Activated T-cell treated with anti-CD3 and anti-CD28 coated beads, Interleukin-2, amount 50 U/mL, for 24 hours (primary cell): ENCODE measurements at regions not wholly inside any gene's neighbourhood (a gene's known extent, or its start where the extent isn't known, plus 50 kb on each side); places are given as distances from the start of the nearest gene placed in this dataset.
"Not testable (repeated sequence)": the region's sequence is repeated elsewhere in the genome, so short reads cannot be mapped to it uniquely, and the experiment has no call there.

Source experiments
- DNase-seq: peaks from one replicate; pipeline ENCODE4 v3.0.0-alpha.2; 2020
- H3K27ac Mint-ChIP-seq: 2 replicates; pipeline ENCODE4 v1.8.0; 2020; ENCODE audit warnings: mild to moderate bottlenecking, mixed read lengths
- H3K27me3 Mint-ChIP-seq: 2 replicates; pipeline ENCODE4 v1.8.0; 2020; ENCODE audit warnings: mixed read lengths
- H3K36me3 Mint-ChIP-seq: 2 replicates; pipeline ENCODE4 v1.8.0; 2020; ENCODE audit warnings: low read depth, mixed read lengths
- H3K4me1 Mint-ChIP-seq: 2 replicates; pipeline ENCODE4 v1.8.0; 2020; ENCODE audit warnings: low read depth, mixed read lengths
- H3K4me3 Mint-ChIP-seq: 2 replicates; pipeline ENCODE4 v1.8.0; 2020; ENCODE audit warnings: mild to moderate bottlenecking, moderate library complexity, mixed read lengths
- H3K9me3 Mint-ChIP-seq: 2 replicates; pipeline ENCODE4 v1.8.0; 2020; ENCODE audit warnings: mixed read lengths

GRCh38 chr6:134747197-134747596 lies 202.7 kb downstream of the ALDH8A1 start:
- H3K4me3 Mint-ChIP-seq, DNase-seq, H3K4me1 Mint-ChIP-seq, H3K9me3 Mint-ChIP-seq, H3K36me3 Mint-ChIP-seq, H3K27ac Mint-ChIP-seq: not testable (repeated sequence)
- H3K27me3 Mint-ChIP-seq = peaks cover 37% of the 10 kb centered on the region

- Mint-ChIP-seq H3K9me3 (no peaks in the 10 kb centered on the region), H3K36me3 (no peaks in the 10 kb centered on the region), H3K4me1 (no peaks in the 10 kb centered on the region), H3K4me3 (no peak overlapping the region), H3K27me3 (peaks cover 41% of the 10 kb centered on the region), H3K27ac (no peak overlapping the region)
- DNase-seq = no peak
Observed at GRCh38 chr6:134746140-134746539, 203.8 kb downstream of the ALDH8A1 start.

- H3K9me3 Mint-ChIP-seq, H3K27ac Mint-ChIP-seq, H3K4me1 Mint-ChIP-seq, DNase-seq, H3K4me3 Mint-ChIP-seq, H3K36me3 Mint-ChIP-seq: not testable (repeated sequence)
- peaks cover 34% of the 10 kb centered on the region for H3K27me3 Mint-ChIP-seq
Observed at GRCh38 chr6:134745192-134745591, 204.7 kb downstream of the ALDH8A1 start.

GRCh38 chr6:134744301-134744700 lies 205.6 kb downstream of the ALDH8A1 start:
- no peak overlapping the region for H3K4me3 Mint-ChIP-seq
- no peaks in the 10 kb centered on the region for H3K36me3 Mint-ChIP-seq
- peaks cover 29% of the 10 kb centered on the region for H3K27me3 Mint-ChIP-seq
- no peaks in the 10 kb centered on the region for H3K4me1 Mint-ChIP-seq
- H3K27ac Mint-ChIP-seq = no peak overlapping the region
- no peak for DNase-seq
- no peaks in the 10 kb centered on the region for H3K9me3 Mint-ChIP-seq

GRCh38 chr6:134741200-134741536 lies 208.7 kb downstream of the ALDH8A1 start:
- no peak for DNase-seq
- Mint-ChIP-seq H3K27me3 (peaks cover 20% of the 10 kb centered on the region), H3K9me3 (no peaks in the 10 kb centered on the region), H3K4me1 (no peaks in the 10 kb centered on the region), H3K36me3 (no peaks in the 10 kb centered on the region), H3K4me3 (no peak overlapping the region), H3K27ac (no peak overlapping the region)

- no peak overlapping the region for H3K4me3 Mint-ChIP-seq
- DNase-seq = no peak
- H3K27me3 Mint-ChIP-seq = peaks cover 15% of the 10 kb centered on the region
- no peaks in the 10 kb centered on the region for H3K36me3 Mint-ChIP-seq
- no peaks in the 10 kb centered on the region for H3K4me1 Mint-ChIP-seq
- no peak overlapping the region for H3K27ac Mint-ChIP-seq
- H3K9me3 Mint-ChIP-seq = no peaks in the 10 kb centered on the region
Observed at GRCh38 chr6:134740473-134741199, 209.3 kb downstream of the ALDH8A1 start.

- H3K9me3 Mint-ChIP-seq = no peaks in the 10 kb centered on the region
- DNase-seq = no peak
- H3K4me3 Mint-ChIP-seq = no peak overlapping the region
- H3K4me1 Mint-ChIP-seq = no peaks in the 10 kb centered on the region
- peaks cover 9% of the 10 kb centered on the region for H3K27me3 Mint-ChIP-seq
- H3K36me3 Mint-ChIP-seq = no peaks in the 10 kb centered on the region
- no peak overlapping the region for H3K27ac Mint-ChIP-seq
Observed at GRCh38 chr6:134740027-134740373, 209.9 kb downstream of the ALDH8A1 start.

GRCh38 chr6:134739299-134740026 lies 210.4 kb downstream of the ALDH8A1 start:
- H3K4me3 Mint-ChIP-seq = no peak overlapping the region
- no peaks in the 10 kb centered on the region for H3K36me3 Mint-ChIP-seq
- no peak overlapping the region for H3K27ac Mint-ChIP-seq
- no peak for DNase-seq
- no peaks in the 10 kb centered on the region for H3K4me1 Mint-ChIP-seq
- peaks cover 6% of the 10 kb centered on the region for H3K27me3 Mint-ChIP-seq
- no peaks in the 10 kb centered on the region for H3K9me3 Mint-ChIP-seq

- Mint-ChIP-seq H3K36me3 (no peaks in the 10 kb centered on the region), H3K4me1 (no peaks in the 10 kb centered on the region), H3K4me3 (no peak overlapping the region), H3K27me3 (peaks cover 6% of the 10 kb centered on the region), H3K27ac (no peak overlapping the region), H3K9me3 (no peaks in the 10 kb centered on the region)
- DNase-seq = no peak
Observed at GRCh38 chr6:134738211-134738885, 211.6 kb downstream of the ALDH8A1 start.

GRCh38 chr6:134735461-134735860 lies 214.4 kb downstream of the ALDH8A1 start:
- Mint-ChIP-seq H3K36me3 (no peaks in the 10 kb centered on the region), H3K27me3 (no peaks in the 10 kb centered on the region), H3K27ac (no peak overlapping the region), H3K9me3 (no peaks in the 10 kb centered on the region), H3K4me1 (no peaks in the 10 kb centered on the region), H3K4me3 (no peak overlapping the region)
- no peak for DNase-seq

- no peak for DNase-seq
- no peaks in the 10 kb centered on the region for H3K27me3 Mint-ChIP-seq
- H3K4me1 Mint-ChIP-seq = no peaks in the 10 kb centered on the region
- H3K9me3 Mint-ChIP-seq = no peaks in the 10 kb centered on the region
- no peak overlapping the region for H3K27ac Mint-ChIP-seq
- no peak overlapping the region for H3K4me3 Mint-ChIP-seq
- no peaks in the 10 kb centered on the region for H3K36me3 Mint-ChIP-seq
Observed at GRCh38 chr6:134734312-134734869, 215.5 kb downstream of the ALDH8A1 start.

- Mint-ChIP-seq H3K4me3 (no peak overlapping the region), H3K27ac (no peak overlapping the region), H3K36me3 (no peaks in the 10 kb centered on the region), H3K4me1 (no peaks in the 10 kb centered on the region), H3K27me3 (no peaks in the 10 kb centered on the region), H3K9me3 (no peaks in the 10 kb centered on the region)
- DNase-seq = no peak
Observed at GRCh38 chr6:134733801-134734200, 216.1 kb downstream of the ALDH8A1 start.

GRCh38 chr6:134732763-134733162 lies 217.1 kb downstream of the ALDH8A1 start:
- H3K27me3 Mint-ChIP-seq = peaks cover 4% of the 10 kb centered on the region
- no peaks in the 10 kb centered on the region for H3K9me3 Mint-ChIP-seq
- H3K4me3 Mint-ChIP-seq = no peak overlapping the region
- no peaks in the 10 kb centered on the region for H3K36me3 Mint-ChIP-seq
- H3K27ac Mint-ChIP-seq = no peak overlapping the region
- DNase-seq = no peak
- H3K4me1 Mint-ChIP-seq = no peaks in the 10 kb centered on the region

GRCh38 chr6:134731615-134732014 lies 218.3 kb downstream of the ALDH8A1 start:
- Mint-ChIP-seq H3K4me3 (no peak overlapping the region), H3K4me1 (no peaks in the 10 kb centered on the region), H3K36me3 (no peaks in the 10 kb centered on the region), H3K27me3 (peaks cover 10% of the 10 kb centered on the region), H3K9me3 (no peaks in the 10 kb centered on the region), H3K27ac (no peak overlapping the region)
- DNase-seq = no peak

- no peaks in the 10 kb centered on the region for H3K36me3 Mint-ChIP-seq
- no peak for DNase-seq
- H3K9me3 Mint-ChIP-seq = no peaks in the 10 kb centered on the region
- H3K4me3 Mint-ChIP-seq = no peak overlapping the region
- H3K4me1 Mint-ChIP-seq = no peaks in the 10 kb centered on the region
- H3K27me3 Mint-ChIP-seq = peaks cover 26% of the 10 kb centered on the region
- H3K27ac Mint-ChIP-seq = no peak overlapping the region
Observed at GRCh38 chr6:134730013-134730412, 219.9 kb downstream of the ALDH8A1 start.
